Right atrium auricular region (tissue), 2 donors: ENCODE measurements at regions not wholly inside any gene's neighbourhood (a gene's known extent, or its start where the extent isn't known, plus 50 kb on each side); places are given as distances from the start of the nearest gene placed in this dataset.
"Not testable (repeated sequence)": the region's sequence is repeated elsewhere in the genome, so short reads cannot be mapped to it uniquely, and the experiment has no call there.

Source experiments
- DNase-seq: peaks from one replicate; pipeline ENCODE4 v3.0.0-alpha.2; 2019; ENCODE audit warnings: low spot score
- H3K27ac ChIP-seq, 2 donors: fragments of 200-600 bp; sonication (generic); 1 replicate in 1 of 2; 2 replicates in 1 of 2; pipeline ENCODE4 v1.5.1; 2016 to 2019
- H3K27me3 ChIP-seq, 2 donors: fragments of 200-600 bp; sonication (generic); one replicate each; pipeline versions ENCODE4 v1.5.1 to v1.6.0; 2017 to 2019
- H3K36me3 ChIP-seq: fragments of 200-600 bp; sonication (generic); one replicate; pipeline ENCODE4 v1.5.1; 2016
- H3K4me1 ChIP-seq, 2 donors: fragments of 200-600 bp; sonication (generic); one replicate each; pipeline versions ENCODE4 v1.5.1 to v1.6.0; 2017 to 2019
- H3K4me3 ChIP-seq, 2 donors: fragments of 200-600 bp; sonication (generic); 1 replicate in 1 of 2; 2 replicates in 1 of 2; pipeline ENCODE4 v1.5.1; 2017 to 2019; ENCODE audit warnings: mild to moderate bottlenecking in 1 of 2, moderate library complexity in 1 of 2
- H3K9me3 ChIP-seq, 2 donors: fragments of 200-600 bp; sonication (generic); one replicate each; pipeline ENCODE4 v1.5.1; 2019
- CTCF ChIP-seq, 2 donors: fragments of 200-600 bp; sonication (generic); IDR thresholded peaks; one replicate each; pipeline ENCODE4 v1.5.1; 2019; ENCODE audit warnings: antibody characterized with exemption in 2 of 2

- no peaks in the 10 kb centered on the region for H3K27me3 ChIP-seq
- no peak for TF ChIP-seq CTCF (IDR thresholded peaks at IDR 0.05)
- no peak overlapping the region for H3K4me3 ChIP-seq
- no peak for DNase-seq
- no peak overlapping the region for H3K27ac ChIP-seq
- no peaks in the 10 kb centered on the region for H3K36me3 ChIP-seq
- no peaks in the 10 kb centered on the region for H3K4me1 ChIP-seq
- H3K9me3 ChIP-seq, result no peaks in the 10 kb centered on the region
Observed at GRCh38 chr4:23962462-23962861, 72.6 kb upstream of the PPARGC1A start.

GRCh38 chr4:23961395-23961794, 71.5 kb upstream of the PPARGC1A start:
- H3K4me3 ChIP-seq, H3K36me3 ChIP-seq, H3K4me1 ChIP-seq, H3K27me3 ChIP-seq, DNase-seq, H3K9me3 ChIP-seq, H3K27ac ChIP-seq: not testable (repeated sequence)

GRCh38 chr4:23959396-23960148, 69.7 kb upstream of the PPARGC1A start:
- H3K36me3 ChIP-seq, result no peaks in the 10 kb centered on the region
- no peak for TF ChIP-seq CTCF (IDR thresholded peaks at IDR 0.05)
- no peak overlapping the region for H3K4me3 ChIP-seq
- H3K9me3 ChIP-seq, result no peaks in the 10 kb centered on the region
- DNase-seq, result no peak
- no peaks in the 10 kb centered on the region for H3K27me3 ChIP-seq
- no peak overlapping the region for H3K27ac ChIP-seq
- no peaks in the 10 kb centered on the region for H3K4me1 ChIP-seq

- Histone ChIP-seq H3K9me3 (no peaks in the 10 kb centered on the region), H3K4me1 (no peaks in the 10 kb centered on the region), H3K27me3 (no peaks in the 10 kb centered on the region), H3K4me3 (no peak overlapping the region), H3K27ac (no peak overlapping the region), H3K36me3 (no peaks in the 10 kb centered on the region)
- TF ChIP-seq CTCF (IDR thresholded peaks at IDR 0.05), result no peak
- DNase-seq, result no peak
Observed at GRCh38 chr4:23958749-23959148, 68.9 kb upstream of the PPARGC1A start.

GRCh38 chr4:23957465-23957864, 67.6 kb upstream of the PPARGC1A start:
- H3K36me3 ChIP-seq, result no peaks in the 10 kb centered on the region
- H3K9me3 ChIP-seq, result no peaks in the 10 kb centered on the region
- H3K4me3 ChIP-seq, result no peak overlapping the region
- H3K27ac ChIP-seq, result no peak overlapping the region
- H3K4me1 ChIP-seq, result no peaks in the 10 kb centered on the region
- no peak for DNase-seq
- no peaks in the 10 kb centered on the region for H3K27me3 ChIP-seq
- no peak for TF ChIP-seq CTCF (IDR thresholded peaks at IDR 0.05)

GRCh38 chr4:23956601-23957364, 66.9 kb upstream of the PPARGC1A start:
- H3K4me1 ChIP-seq, result no peaks in the 10 kb centered on the region
- no peak overlapping the region for H3K4me3 ChIP-seq
- no peak for DNase-seq
- TF ChIP-seq CTCF (IDR thresholded peaks at IDR 0.05), result no peak
- no peak overlapping the region for H3K27ac ChIP-seq
- no peaks in the 10 kb centered on the region for H3K36me3 ChIP-seq
- no peaks in the 10 kb centered on the region for H3K9me3 ChIP-seq
- no peaks in the 10 kb centered on the region for H3K27me3 ChIP-seq
